NCI-H526 (cell line): ENCODE measurements at regions not wholly inside any gene's neighbourhood (a gene's known extent, or its start where the extent isn't known, plus 50 kb on each side); places are given as distances from the start of the nearest gene placed in this dataset.
A peak's percentile ranks its signal among the peaks of the same experiment; 100 is the strongest.

ENCODE experiments used
- DNase-seq, 2 experiments: peaks; one replicate each; lab custom pipeline; 2025; lab: John Stamatoyannopoulos, UW

DNA sequence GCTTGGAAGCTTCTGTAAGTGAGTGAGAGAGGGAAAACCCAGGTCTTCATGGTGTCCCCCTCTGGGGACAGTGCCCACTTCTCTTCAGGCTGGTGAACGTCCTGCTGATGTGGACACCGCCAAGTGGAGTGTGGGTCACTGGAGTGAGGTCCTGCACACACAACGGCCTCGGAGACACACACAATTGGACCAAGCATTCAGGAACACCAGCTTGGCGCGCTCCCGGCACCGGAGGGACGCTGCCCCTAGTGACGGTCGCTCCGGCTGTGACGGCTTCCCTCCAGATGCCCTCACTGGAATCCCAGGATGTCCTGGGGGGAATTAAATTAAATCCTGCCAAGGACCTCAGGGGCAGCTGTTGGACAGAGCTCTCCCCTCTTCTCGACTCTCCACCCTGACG is 123.1 kb downstream of the ZNF664 start:
- no peak for DNase-seq

GRCh38 chr12:124096869-124097434 is 123.9 kb downstream of the ZNF664 start:
- no peak for DNase-seq

GRCh38 chr12:124097701-124098100 is 124.7 kb downstream of the ZNF664 start:
- DNase-seq, result no peak

GRCh38 chr12:124098101-124098757 is 125.2 kb downstream of the ZNF664 start:
- no peak for DNase-seq

DNA sequence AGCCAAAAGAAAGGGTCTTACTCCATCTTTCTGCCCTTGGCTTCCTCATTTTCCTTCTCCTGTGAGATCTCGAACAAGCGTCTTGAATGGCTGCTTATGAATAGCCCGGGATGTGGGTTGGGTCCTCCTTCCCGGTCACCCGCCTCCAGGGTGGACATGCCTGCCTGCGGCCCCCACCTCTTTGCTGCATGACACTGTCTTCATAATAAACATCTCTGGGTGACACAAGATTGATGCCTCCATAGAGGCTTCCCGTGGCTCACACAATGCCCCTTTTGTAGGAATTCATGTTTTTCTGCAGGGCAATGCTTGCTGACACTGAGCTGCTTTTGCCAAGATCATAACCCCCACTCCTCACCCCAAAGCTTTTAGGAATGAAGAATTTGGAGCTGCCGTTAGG is 125.9 kb downstream of the ZNF664 start:
- no peak for DNase-seq

DNA sequence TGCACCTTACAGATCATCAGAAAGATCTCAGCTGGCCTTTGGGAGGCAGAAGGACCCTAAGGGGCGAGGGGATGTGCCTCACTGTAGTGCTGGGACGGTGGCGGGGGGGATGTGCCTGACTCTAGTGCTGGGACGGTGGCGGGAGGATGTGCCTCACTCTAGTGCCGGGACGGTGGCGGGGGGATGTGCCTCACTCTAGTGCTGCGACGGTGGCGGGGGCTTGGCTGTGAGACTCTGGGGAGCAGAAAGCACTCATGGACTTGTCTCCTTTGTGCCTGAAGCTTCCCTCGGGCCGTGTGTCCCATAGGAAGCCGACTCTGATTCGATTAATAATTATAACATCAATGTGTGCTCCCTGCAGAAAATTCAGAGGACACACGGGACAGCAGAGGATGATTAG is 126.6 kb downstream of the ZNF664 start:
- no peak for DNase-seq

GRCh38 chr12:124100572-124101178 is 127.7 kb downstream of the ZNF664 start:
- DNase-seq, result no peak

DNA sequence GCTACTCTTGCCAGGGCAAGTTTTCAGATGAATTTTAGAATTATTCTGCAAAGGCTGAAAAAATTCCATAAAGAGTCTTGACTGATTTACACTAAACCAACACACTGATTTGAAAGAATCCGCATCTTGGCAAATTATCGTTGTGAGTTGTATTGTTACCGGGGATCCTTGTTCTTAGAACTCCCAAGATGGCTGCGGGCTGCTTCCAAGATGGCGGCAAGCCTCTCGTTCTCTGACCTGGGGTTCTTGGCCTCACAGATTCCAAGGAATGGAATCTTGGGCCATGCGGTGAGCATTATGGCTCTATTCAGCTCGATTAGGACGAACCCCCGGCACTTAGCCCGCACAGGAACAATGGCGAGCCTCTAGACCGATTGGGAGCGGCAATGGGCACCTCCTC is 132.5 kb downstream of the ZNF664 start:
- DNase-seq, result no peak

GRCh38 chr12:124107351-124107750 is 134.3 kb downstream of the ZNF664 start:
- no peak for DNase-seq

DNA sequence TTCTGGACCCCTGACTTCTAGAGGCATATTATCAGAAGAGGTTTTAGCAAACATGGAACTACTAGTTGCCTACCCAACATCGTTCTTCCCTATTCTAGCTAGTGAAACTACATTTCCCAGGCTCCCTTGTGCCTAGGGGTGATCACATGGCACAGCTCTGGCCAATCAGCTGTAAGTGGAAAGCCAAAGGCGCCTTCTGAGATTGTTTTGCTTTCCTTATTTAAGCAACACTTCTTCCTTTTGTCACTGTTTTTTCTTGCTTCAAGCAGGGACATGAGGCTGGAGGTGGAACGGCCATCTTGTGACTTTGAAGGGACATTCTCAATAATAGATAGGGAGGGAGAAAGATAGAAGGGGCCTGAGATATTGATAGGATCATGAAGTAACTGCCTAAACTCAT is 136.7 kb downstream of the ZNF664 start:
- DNase-seq, result peak in 1 of 2 experiments; percentile 29

DNA sequence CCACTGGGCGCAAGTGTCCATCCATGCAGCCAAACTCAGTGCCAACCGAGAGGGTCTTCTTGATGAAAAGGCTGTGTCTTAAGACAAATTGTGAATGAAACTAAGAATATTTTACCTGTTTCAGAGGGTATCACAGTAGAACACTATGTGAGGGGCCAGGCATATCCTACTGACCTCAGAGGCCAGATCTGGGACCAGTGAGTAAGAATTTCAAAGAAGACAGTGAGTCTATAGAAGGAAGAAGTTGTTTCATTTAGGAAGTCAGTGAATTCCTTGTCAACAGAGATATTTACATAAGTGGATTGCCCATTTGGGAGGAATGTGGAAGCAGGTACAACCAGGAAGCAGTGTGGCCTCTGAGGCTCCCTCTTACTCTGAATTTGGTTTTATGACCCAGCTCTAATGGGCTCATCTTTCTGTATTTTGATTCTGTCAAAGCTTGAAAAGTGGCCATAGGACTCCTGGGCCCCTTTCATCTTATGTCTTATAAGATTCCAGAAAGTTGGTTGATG is 137.4 kb downstream of the ZNF664 start:
- no peak for DNase-seq

GRCh38 chr12:124111006-124111405 is 138.0 kb downstream of the ZNF664 start:
- no peak for DNase-seq

- no peak for DNase-seq
Measured at GRCh38 chr12:124114316-124114715, 141.3 kb downstream of the ZNF664 start.

DNA sequence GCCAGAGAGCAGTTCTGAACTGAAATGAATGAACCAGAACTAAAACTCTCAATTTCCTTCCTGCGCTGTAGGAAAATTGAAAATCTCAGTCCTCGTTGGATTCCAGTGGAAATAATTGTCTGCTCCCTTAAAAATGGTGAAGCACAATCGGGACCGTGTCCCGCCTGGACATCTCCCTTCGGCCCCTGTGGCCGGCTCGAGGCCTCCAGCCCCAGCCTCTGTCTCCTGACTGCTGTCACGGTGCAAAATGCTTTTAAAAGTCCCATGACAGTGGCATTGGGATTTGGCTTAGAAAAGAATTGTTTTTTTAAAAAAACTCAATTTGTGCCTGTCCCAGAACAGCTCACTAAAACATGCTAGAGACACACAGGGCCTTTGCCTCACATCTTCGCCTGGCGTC is 142.5 kb downstream of the ZNF664 start:
- DNase-seq, result no peak

GRCh38 chr12:124115976-124116690 is 143.1 kb downstream of the ZNF664 start:
- DNase-seq, result no peak

- DNase-seq, result no peak
Measured at GRCh38 chr12:124120739-124121138, 147.7 kb downstream of the ZNF664 start.

GRCh38 chr12:124122722-124123121 is 149.7 kb downstream of the ZNF664 start:
- no peak for DNase-seq

GRCh38 chr12:124123296-124124000 is 150.4 kb downstream of the ZNF664 start:
- DNase-seq, result no peak

DNA sequence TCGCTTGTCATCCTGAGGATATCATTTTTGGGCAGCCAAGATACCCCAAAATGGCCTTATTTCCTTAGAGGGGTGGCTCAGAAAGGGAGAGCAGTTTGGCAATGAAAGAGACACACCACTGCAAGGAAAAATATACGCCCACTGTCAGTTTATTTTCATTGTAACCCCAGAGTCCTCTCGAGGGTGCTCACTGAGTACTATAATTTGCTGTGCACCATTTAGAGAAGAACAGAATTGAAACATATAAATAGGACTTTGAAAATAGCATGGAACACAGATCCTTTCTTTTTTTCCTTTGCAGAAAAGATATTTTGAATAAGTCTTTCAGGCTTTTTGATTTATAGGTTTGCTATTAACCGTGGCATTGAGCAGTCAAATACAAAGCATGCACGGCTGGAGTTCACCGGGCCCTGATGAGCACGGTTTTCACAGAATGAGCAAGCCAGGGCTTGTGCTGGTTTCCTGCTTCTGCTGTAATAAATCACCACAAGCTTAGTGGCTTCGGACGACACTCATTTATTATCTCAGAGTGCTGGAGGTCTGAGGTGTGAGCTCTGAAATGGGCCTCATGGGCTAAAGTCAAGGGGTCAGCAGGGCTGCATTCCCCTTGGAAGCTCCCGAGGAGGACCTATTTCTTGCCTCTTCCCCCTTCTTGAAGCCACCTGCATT is 152.3 kb downstream of the ZNF664 start:
- DNase-seq, result peak; percentile 69 to 82

- DNase-seq, result no peak
Measured at GRCh38 chr12:124126950-124127655, 154.1 kb downstream of the ZNF664 start.

GRCh38 chr12:124129132-124129531 is 156.1 kb downstream of the ZNF664 start:
- DNase-seq, result no peak
